MM.1S (cell line): ENCODE measurements at regions not wholly inside any gene's neighbourhood (a gene's known extent, or its start where the extent isn't known, plus 50 kb on each side); places are given as distances from the start of the nearest gene placed in this dataset.

Source experiments
- EZH2 ChIP-seq: fragments of 300-600 bp; sonication (generic); optimal IDR thresholded peaks from 2 replicates; pipeline ENCODE3; 2017; ENCODE audit warnings: low read depth, mild to moderate bottlenecking, antibody characterized with exemption, low read length, mixed read lengths
- TF ChIP-seq, protein P1 (sequence below): fragments of 300-600 bp; sonication (generic); IDR thresholded peaks from 2 replicates; pipeline ENCODE4 v1.5.1; 2016; ENCODE audit warnings: antibody characterized with exemption, low read length, mixed read lengths

DNA sequence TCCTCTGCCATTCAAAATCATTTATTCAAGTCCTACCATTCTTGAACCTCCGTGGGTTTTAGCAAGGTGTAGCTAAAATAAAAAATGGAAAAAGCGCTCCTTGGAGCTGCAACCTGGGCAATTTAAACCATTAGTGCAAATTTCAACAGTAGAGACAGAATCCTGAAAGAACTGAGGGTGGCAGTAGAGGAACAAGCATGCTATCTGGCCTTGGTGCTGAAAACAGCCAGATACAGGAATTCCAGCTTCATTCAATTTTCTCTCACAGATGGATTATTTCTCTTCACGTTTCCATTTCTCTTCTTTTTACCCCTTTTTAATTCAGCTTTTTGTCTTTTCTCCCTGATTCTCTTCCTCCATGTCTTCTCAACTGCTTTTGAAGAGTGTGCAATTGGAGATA is 77.7 kb downstream of the OTUD1 start:
- TF ChIP-seq, protein P1, sequence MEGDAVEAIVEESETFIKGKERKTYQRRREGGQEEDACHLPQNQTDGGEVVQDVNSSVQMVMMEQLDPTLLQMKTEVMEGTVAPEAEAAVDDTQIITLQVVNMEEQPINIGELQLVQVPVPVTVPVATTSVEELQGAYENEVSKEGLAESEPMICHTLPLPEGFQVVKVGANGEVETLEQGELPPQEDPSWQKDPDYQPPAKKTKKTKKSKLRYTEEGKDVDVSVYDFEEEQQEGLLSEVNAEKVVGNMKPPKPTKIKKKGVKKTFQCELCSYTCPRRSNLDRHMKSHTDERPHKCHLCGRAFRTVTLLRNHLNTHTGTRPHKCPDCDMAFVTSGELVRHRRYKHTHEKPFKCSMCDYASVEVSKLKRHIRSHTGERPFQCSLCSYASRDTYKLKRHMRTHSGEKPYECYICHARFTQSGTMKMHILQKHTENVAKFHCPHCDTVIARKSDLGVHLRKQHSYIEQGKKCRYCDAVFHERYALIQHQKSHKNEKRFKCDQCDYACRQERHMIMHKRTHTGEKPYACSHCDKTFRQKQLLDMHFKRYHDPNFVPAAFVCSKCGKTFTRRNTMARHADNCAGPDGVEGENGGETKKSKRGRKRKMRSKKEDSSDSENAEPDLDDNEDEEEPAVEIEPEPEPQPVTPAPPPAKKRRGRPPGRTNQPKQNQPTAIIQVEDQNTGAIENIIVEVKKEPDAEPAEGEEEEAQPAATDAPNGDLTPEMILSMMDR, result peak; percentile 49
- TF ChIP-seq EZH2, result no peak
